HG03469 (cell line): ENCODE measurements at regions not wholly inside any gene's neighbourhood (a gene's known extent, or its start where the extent isn't known, plus 50 kb on each side); places are given as distances from the start of the nearest gene placed in this dataset.
"Not testable (repeated sequence)": the region's sequence is repeated elsewhere in the genome, so short reads cannot be mapped to it uniquely, and the experiment has no call there.

Experiments
- ATAC-seq: cut with Tn5 transposase; IDR thresholded peaks from one replicate; pipeline ENCODE4 v1.9.1; 2021; ENCODE audit warnings: mild to moderate bottlenecking, moderate library complexity, moderate number of reproducible peaks; ENCODE audit not compliant: unreplicated experiment

- ATAC-seq: not testable (repeated sequence)
Observed at GRCh38 chr9:91021656-91022055, 220.0 kb downstream of the SYK start.

DNA sequence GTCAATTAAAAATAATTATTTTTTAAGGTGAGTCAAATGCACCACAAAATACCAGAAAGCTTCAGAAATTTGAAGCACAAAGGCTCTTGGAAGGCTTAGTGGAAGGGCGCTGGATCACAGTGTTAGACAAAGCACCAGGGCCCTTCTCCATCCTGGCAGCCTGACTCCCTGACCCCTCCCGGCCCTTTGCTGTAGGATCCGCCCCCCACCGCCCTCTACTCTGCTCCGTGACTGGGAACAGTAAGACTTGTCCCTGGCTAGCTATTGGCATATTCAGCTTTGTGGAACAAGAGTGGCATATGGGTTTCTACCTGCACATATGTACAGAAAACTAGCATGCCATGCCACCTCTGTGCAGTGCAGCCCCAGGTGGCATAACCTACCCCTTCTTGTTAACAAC, 222.1 kb downstream of the SYK start:
- ATAC-seq: no peak

DNA sequence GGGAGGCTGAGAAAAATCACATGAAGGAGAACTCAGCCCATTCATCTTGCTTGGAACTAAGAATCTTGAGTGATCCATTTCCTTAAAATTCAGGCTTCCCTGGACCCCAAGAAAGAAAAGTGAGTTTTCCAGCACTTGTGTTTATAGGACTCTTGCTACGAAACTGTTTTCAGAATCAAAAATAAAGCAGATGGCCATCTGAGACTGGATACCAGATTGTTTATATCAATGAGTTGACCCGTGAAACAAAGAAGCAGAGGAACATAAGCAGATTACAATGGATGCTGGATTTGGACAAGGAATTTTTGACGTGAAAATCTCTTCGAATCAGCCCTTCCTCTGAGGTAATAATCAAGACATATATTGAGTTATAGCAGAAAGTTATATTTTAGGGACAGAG, 223.2 kb downstream of the SYK start:
- ATAC-seq: no peak

DNA sequence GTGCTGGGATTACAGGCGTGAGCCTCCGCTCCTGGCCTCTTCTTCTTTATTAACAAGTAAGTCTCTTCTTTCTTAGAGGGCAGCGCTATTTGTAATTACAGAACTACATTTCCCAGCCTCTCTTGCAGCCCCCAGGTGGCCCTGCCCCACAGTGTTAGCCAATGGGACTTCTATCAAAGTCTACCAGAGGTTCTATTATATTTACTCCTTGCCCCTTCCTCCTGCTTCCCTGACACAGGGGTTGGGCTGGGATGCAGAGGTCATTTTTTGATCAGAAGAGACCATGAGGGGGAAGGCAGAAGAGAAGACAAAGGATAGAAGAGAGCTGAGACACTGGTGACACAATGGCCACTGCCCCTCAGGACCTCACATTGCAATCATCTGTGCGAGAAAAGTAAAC, 224.2 kb downstream of the SYK start:
- no peak for ATAC-seq

DNA sequence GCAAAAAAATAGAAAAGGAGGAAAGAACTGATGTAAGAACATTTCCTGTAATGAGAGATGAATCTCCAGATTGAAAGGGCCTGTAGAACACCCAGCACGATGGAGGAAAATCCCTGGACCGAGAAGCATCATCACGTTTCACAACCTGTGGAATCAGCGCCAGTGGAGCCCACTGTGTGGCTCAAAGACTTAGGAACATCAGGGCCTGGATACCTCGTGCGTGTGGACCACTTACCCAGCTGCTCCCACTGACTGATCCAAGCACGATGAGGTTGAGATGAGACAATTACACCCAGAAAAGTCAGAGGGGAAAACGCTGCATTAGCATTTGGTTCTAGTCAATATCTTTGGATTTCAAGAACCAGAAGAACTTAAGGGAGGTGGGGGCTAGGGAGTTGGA, 224.6 kb downstream of the SYK start:
- ATAC-seq: no peak

GRCh38 chr9:91027005-91027404, 225.4 kb downstream of the SYK start:
- ATAC-seq: no peak

- no peak for ATAC-seq
Observed at GRCh38 chr9:91028166-91028827, 226.7 kb downstream of the SYK start.

- ATAC-seq: no peak
Observed at GRCh38 chr9:91029650-91030361, 228.2 kb downstream of the SYK start.

DNA sequence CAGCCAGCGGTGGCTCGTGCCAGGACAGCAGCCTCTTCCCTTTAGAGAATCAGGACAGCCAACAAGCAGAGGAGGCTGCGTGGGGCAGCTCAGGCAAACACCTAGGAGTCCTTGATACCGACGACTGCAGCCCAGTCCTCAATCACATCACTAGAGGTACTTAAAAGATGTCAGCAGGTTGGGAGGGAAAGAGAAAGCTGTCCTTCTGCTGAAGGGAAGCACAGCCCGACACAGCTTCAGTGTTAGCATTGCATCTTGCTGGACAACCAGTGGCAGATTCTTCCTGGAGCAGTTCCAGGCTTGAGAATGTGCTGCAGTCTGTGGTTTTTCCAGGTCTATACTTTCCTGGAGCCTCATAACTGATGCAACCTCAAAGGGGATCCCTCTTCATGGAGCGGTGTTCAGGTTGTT, 230.5 kb downstream of the SYK start:
- ATAC-seq: no peak

GRCh38 chr9:91033270-91033669, 231.7 kb downstream of the SYK start:
- ATAC-seq: no peak

GRCh38 chr9:91033797-91034196, 232.2 kb downstream of the SYK start:
- no peak for ATAC-seq

- ATAC-seq: no peak
Observed at GRCh38 chr9:91034521-91034920, 232.9 kb downstream of the SYK start.

DNA sequence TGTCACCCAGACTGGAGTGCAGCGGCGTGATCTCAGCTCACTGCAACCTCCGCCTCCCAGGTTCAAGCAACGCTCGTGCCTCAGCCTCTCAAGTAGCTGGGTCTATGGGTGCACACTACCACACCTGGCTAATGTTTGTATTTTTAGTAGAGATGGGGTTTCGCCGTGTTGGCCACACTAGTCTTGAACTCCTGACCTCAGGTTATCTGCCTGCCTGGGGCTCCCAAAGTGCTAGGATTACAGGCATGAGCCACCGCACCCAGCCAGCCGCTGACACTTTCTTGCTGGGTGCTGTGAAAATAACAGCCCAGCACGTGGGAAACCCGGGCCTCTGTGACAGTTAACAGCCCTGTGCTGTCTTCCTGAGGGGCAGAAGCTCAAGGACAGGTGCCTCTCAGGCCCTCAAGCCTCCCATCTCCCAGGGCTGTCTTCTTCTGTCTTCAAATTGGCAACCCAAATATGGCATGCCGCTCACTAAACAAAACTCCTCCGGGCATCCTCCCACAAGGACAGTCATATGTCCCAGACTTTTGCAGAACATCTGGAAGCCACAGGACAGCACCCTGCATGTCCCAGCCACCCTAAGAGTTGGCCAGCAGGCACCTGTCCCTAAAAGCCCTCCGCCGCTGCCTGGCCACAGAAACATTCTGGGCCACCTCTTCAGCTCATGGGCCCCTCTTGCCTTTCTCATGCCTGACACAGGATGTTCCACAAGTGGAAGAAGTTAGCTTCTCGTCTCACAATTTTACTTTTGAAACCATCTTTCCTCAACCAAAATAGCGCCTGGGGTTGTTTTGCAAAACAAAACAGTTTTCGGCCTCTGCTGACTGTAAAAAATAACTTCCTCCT, 233.6 kb downstream of the SYK start:
- no peak for ATAC-seq

DNA sequence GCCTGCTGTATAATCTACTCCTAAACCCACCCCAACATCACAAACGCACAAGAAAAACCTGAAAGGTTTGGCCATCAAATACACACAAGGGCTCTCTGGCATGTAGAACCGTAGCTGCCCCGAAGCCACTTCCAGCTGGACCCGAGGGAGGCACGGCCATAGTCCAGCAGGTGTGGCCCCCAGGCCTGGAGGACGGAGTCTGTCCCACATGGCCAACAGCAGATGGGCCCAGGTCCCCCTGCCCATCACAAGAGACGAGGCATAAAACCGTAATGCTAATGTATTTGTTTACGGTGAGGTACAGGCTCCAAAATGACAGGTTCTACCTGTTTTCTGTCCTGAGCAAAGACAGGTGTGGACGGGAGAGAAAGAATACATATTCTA, 234.2 kb downstream of the SYK start:
- ATAC-seq: no peak

- no peak for ATAC-seq
Observed at GRCh38 chr9:91036356-91036755, 234.7 kb downstream of the SYK start.

- no peak for ATAC-seq
Observed at GRCh38 chr9:91036826-91037510, 235.3 kb downstream of the SYK start.

DNA sequence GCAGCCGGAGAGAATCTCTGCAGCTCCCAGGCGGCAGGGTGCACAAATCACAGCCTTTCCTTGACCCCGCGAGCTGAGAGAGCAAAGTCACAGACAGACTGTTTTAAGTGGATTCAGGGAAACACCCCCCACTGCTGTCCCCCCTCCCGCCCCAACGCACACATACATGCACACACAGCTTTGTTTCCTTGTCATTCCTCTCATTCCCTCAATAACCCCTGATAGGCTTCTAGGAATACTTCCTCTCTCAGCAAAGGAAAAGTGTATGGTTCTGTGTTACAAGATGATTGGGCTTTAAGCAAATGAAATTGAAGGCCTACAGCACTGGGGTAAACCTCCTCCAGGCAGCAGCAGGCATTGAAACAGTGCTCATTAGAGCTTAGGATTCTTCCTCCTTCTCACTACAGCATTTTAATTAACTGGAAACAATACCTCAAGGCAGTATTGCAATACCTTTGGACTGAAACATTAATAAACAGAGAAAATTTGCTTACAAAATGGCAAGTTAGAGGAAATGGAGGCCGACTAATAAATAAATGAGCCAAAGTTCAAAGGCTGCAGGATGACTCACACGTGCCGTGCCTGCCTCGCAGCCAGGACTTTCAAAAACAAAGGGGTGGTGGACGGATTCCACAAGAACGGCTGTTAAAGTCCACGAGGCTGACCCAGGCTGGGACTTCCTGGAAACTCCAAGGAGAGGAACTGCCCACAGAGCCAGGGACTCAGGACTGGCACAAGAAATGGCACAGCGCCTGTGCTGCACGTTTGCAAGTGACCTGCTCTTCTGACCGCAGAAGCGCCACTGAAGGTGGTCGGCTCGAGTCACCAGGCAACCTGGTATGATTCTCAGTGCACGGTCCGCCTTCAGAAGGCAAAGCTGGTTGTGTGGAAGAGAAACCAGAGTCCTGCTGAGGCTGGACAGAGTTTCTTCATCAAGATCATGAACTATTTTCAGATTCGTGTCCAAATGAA, 236.2 kb downstream of the SYK start:
- ATAC-seq: no peak

DNA sequence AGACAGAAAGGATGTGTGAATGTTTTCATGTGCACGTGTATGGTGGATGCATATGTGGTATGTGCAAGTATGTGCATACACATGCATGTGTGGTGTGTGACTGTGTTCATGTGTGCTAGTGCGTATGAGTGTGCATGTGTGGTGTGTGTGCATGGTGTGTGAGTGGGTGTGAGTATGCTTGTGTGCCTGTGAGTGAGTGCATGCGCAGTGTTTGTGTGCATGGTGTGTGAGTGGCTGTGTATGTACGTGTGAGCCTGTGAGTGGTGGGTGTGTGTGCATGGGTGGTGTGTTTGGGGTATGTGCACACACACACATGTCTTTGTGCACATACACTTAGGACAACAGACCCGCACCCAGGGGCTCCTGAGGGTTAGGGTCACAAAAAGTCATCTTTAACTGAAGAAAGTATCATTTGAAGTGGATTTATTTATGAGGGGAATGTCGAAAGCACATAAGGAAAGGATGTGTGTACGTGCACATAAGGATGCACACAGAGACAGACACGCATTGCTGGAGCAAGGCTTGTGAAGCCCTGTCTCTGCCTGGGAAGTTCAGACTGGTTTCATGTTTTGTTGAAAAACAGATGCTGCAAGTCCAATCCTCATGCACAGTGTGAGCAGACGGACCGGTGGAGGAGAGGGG, 237.0 kb downstream of the SYK start:
- ATAC-seq: no peak

- no peak for ATAC-seq
Observed at GRCh38 chr9:91039125-91039834, 237.7 kb downstream of the SYK start.
